CD4-positive, alpha-beta T cell (primary cell): ENCODE measurements at regions not wholly inside any gene's neighbourhood (a gene's known extent, or its start where the extent isn't known, plus 50 kb on each side); places are given as distances from the start of the nearest gene placed in this dataset.

Experiments
- ATAC-seq: fragments of 200-7000 bp; cut with Tn5 transposase; one replicate; pipeline ENCODE4 v1.10.0; 2022; ENCODE audit warnings: mild to moderate bottlenecking; ENCODE audit not compliant: poor library complexity
- CTCF ChIA-PET: fragments of 350-600 bp; sonication (Branson Sonifier 250); formaldehyde crosslinking; loops from one replicate; lab custom pipeline; 2021; ENCODE audit warnings: antibody characterized with exemption, inconsistent platforms; lab: Charles Lee
- POLR2A ChIA-PET: fragments of 350-600 bp; sonication (Branson Sonifier 250); formaldehyde crosslinking; loops from one replicate; lab custom pipeline; 2021; ENCODE audit warnings: antibody characterized with exemption, inconsistent platforms; lab: Charles Lee
- DNase-seq, 14 experiments: peaks; one replicate each; pipeline ENCODE4 v3.0.0-alpha.2; 2013 to 2020; ENCODE audit warnings: mixed read lengths in 2 of 14
- H3K27ac ChIP-seq, 2 donors: one replicate each; pipeline versions ENCODE4 v1.5.1 to v1.7.0; 2013; ENCODE audit warnings: low read length in 2 of 2, low read depth in 1 of 2, mild to moderate bottlenecking in 1 of 2
- H3K27me3 ChIP-seq, 2 experiments: 1 replicate in 1 of 2; 2 replicates in 1 of 2; pipeline versions ENCODE4 v1.6.1 to v1.7.0; 2013; ENCODE audit warnings: low read length in 2 of 2, control low read depth in 1 of 2, mild to moderate bottlenecking in 1 of 2, moderate library complexity in 1 of 2; ENCODE audit not compliant: insufficient read depth in 2 of 2, control insufficient read depth in 1 of 2
- H3K36me3 ChIP-seq: one replicate; pipeline ENCODE4 v1.6.1; 2013; ENCODE audit warnings: low read length, control low read depth; ENCODE audit not compliant: insufficient read depth
- H3K4me1 ChIP-seq: one replicate; pipeline ENCODE4 v1.6.1; 2013; ENCODE audit warnings: low read length, control low read depth; ENCODE audit not compliant: insufficient read depth
- H3K4me3 ChIP-seq: one replicate; pipeline ENCODE4 v1.5.1; 2013; ENCODE audit warnings: mild to moderate bottlenecking, low read length, moderate library complexity
- H3K9me3 ChIP-seq, 2 experiments: 1 replicate in 1 of 2; 2 replicates in 1 of 2; pipeline versions ENCODE4 v1.6.1 to v1.7.0; 2013; ENCODE audit warnings: low read length in 2 of 2, mild to moderate bottlenecking in 2 of 2, control low read depth in 1 of 2, moderate library complexity in 1 of 2; ENCODE audit not compliant: control insufficient read depth in 1 of 2, insufficient read depth in 1 of 2
- H3K27ac Mint-ChIP-seq: one replicate; pipeline ENCODE4 v1.8.0; 2020; ENCODE audit warnings: mixed read lengths
- H3K27me3 Mint-ChIP-seq: one replicate; pipeline ENCODE4 v1.8.0; 2021; ENCODE audit warnings: mixed read lengths
- H3K36me3 Mint-ChIP-seq: one replicate; pipeline ENCODE4 v1.8.0; 2021; ENCODE audit warnings: low read depth, mixed read lengths
- H3K4me1 Mint-ChIP-seq: one replicate; pipeline ENCODE4 v1.8.0; 2021; ENCODE audit warnings: low read depth, mixed read lengths
- H3K4me3 Mint-ChIP-seq: one replicate; pipeline ENCODE4 v1.8.0; 2020; ENCODE audit warnings: mild to moderate bottlenecking, mixed read lengths
- H3K9me3 Mint-ChIP-seq: one replicate; pipeline ENCODE4 v1.8.0; 2020; ENCODE audit warnings: mixed read lengths
- CTCF ChIP-seq: fragments of 200-600 bp; IDR thresholded peaks from one replicate; pipeline ENCODE4 v1.8.0; 2022; ENCODE audit warnings: antibody characterized with exemption, mild to moderate bottlenecking
- intact Hi-C, 2 experiments: fragments of 100-400 bp; cut with DNase I in 1 of 2; cut with micrococcal nuclease in 1 of 2; formaldehyde crosslinking; loops; one replicate each; pipeline versions ENCODE4 v1.15.1 to v1.9.0; 2023 to 2025; cut with DNase I, micrococcal nuclease

- Histone ChIP-seq H3K4me1 (no peaks in the 10 kb centered on the region), H3K27ac (no peak overlapping the region), H3K9me3 (no peaks in the 10 kb centered on the region), H3K4me3 (no peak overlapping the region), H3K36me3 (no peaks in the 10 kb centered on the region), H3K27me3 (no peaks in the 10 kb centered on the region)
- Mint-ChIP-seq H3K27me3 (no peaks in the 10 kb centered on the region), H3K9me3 (no peaks in the 10 kb centered on the region), H3K27ac (no peak overlapping the region), H3K4me3 (no peak overlapping the region), H3K36me3 (no peaks in the 10 kb centered on the region), H3K4me1 (no peaks in the 10 kb centered on the region)
- no peak for TF ChIP-seq CTCF
- no peak for DNase-seq
- ChIA-PET POLR2A (no interaction called here), CTCF (no interaction called here)
- intact Hi-C loops = no loop called here
- no peak for ATAC-seq
Measured at GRCh38 chr4:111500858-111501257, 644.4 kb upstream of the FAM241A start.

GRCh38 chr4:111501946-111502345 lies 643.3 kb upstream of the FAM241A start:
- Mint-ChIP-seq H3K4me3 (no peak overlapping the region), H3K27ac (no peak overlapping the region), H3K27me3 (no peaks in the 10 kb centered on the region), H3K36me3 (no peaks in the 10 kb centered on the region), H3K9me3 (no peaks in the 10 kb centered on the region), H3K4me1 (no peaks in the 10 kb centered on the region)
- Histone ChIP-seq H3K27ac (no peak overlapping the region), H3K4me3 (no peak overlapping the region), H3K36me3 (no peaks in the 10 kb centered on the region), H3K27me3 (no peaks in the 10 kb centered on the region), H3K9me3 (no peaks in the 10 kb centered on the region), H3K4me1 (no peaks in the 10 kb centered on the region)
- DNase-seq = no peak
- TF ChIP-seq CTCF = no peak
- intact Hi-C loops = no loop called here
- ChIA-PET POLR2A (no interaction called here), CTCF (no interaction called here)
- ATAC-seq = no peak

- intact Hi-C loops = no loop called here
- ATAC-seq = no peak
- no peak overlapping the region for H3K27ac Mint-ChIP-seq
- H3K27ac ChIP-seq = no peak overlapping the region
- DNase-seq = no peak
- ChIA-PET CTCF (no interaction called here), POLR2A (no interaction called here)
- no peaks in the 10 kb centered on the region for H3K27me3 ChIP-seq
- H3K4me1 ChIP-seq = no peaks in the 10 kb centered on the region
- H3K4me3 ChIP-seq = no peak overlapping the region
- H3K4me3 Mint-ChIP-seq = no peak overlapping the region
- H3K9me3 Mint-ChIP-seq = no peaks in the 10 kb centered on the region
- H3K9me3 ChIP-seq = no peaks in the 10 kb centered on the region
- H3K4me1 Mint-ChIP-seq = no peaks in the 10 kb centered on the region
- no peaks in the 10 kb centered on the region for H3K27me3 Mint-ChIP-seq
- TF ChIP-seq CTCF = no peak
- no peaks in the 10 kb centered on the region for H3K36me3 ChIP-seq
- no peaks in the 10 kb centered on the region for H3K36me3 Mint-ChIP-seq
Measured at GRCh38 chr4:111502626-111503025, 642.6 kb upstream of the FAM241A start.
